ENCODE measurements at regions not wholly inside any gene's neighbourhood (a gene's known extent, or its start where the extent isn't known, plus 50 kb on each side); places are given as distances from the start of the nearest gene placed in this dataset.

GRCh38 chr2:198213253-198213652 lies 408.9 kb downstream of the PLCL1 start:
- TF ChIP-seq CTCF (IDR thresholded peaks at IDR 0.05) (no peak), ZFX (IDR thresholded peaks at IDR 0.05; ENCODE audit: borderline replicate concordance) (no peak)

Data from 22Rv1 (cell line).